ENCODE measurements at regions not wholly inside any gene's neighbourhood (a gene's known extent, or its start where the extent isn't known, plus 50 kb on each side); places are given as distances from the start of the nearest gene placed in this dataset.

DNA sequence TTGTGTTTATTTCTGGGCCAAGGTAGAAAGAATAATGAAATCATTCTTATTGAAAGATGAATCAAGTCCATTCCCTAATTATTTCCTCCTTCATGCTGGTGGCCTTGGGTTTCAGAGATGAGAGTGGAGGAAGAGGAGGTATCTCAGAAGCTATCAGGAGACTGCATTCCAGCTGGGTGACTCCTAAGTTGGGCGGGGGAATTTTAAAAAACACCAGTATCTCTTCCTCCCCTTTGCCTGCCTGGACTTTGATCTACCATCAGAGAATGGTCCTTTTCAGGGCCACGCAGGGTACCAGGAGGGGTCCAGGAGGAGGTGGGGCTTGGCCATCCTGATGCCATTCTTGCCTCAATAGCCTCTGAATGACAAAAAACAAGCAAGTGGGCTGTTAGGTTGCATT, 104.4 kb downstream of the ASMT start:
- TF ChIP-seq, protein P1, sequence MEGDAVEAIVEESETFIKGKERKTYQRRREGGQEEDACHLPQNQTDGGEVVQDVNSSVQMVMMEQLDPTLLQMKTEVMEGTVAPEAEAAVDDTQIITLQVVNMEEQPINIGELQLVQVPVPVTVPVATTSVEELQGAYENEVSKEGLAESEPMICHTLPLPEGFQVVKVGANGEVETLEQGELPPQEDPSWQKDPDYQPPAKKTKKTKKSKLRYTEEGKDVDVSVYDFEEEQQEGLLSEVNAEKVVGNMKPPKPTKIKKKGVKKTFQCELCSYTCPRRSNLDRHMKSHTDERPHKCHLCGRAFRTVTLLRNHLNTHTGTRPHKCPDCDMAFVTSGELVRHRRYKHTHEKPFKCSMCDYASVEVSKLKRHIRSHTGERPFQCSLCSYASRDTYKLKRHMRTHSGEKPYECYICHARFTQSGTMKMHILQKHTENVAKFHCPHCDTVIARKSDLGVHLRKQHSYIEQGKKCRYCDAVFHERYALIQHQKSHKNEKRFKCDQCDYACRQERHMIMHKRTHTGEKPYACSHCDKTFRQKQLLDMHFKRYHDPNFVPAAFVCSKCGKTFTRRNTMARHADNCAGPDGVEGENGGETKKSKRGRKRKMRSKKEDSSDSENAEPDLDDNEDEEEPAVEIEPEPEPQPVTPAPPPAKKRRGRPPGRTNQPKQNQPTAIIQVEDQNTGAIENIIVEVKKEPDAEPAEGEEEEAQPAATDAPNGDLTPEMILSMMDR (conservative IDR thresholded peaks at IDR 0.05 in 1 of 2, IDR thresholded peaks at IDR 0.05 in 1 of 2; ENCODE audit: low read depth in 1 of 2, low read length in 2 of 2) = no peak
- no peak for TF ChIP-seq EZH2 (IDR thresholded peaks at IDR 0.05; ENCODE audit: low read length, missing control alignments)

All from fibroblast of lung (primary cell).